Endometrial microvascular endothelial cells (primary cell): ENCODE measurements at regions not wholly inside any gene's neighbourhood (a gene's known extent, or its start where the extent isn't known, plus 50 kb on each side); places are given as distances from the start of the nearest gene placed in this dataset.
"Not testable (repeated sequence)": the region's sequence is repeated elsewhere in the genome, so short reads cannot be mapped to it uniquely, and the experiment has no call there.

Experiments used
- in situ Hi-C: cut with HindIII; loops from 2 replicates; pipeline ENCODE4 v1.10.0; 2017; ENCODE audit warnings: low sequenced_read_pairs, low pct_unique_long_range_greater_than_20kb; ENCODE audit errors: inconsistent ontology term

- in situ Hi-C loops = no loop called here
Measured at GRCh38 chr5:124039410-124039809, 527.4 kb downstream of the CSNK1G3 start.

- in situ Hi-C loops = no loop called here
Measured at GRCh38 chr5:124036786-124037185, 524.8 kb downstream of the CSNK1G3 start.

GRCh38 chr5:124034963-124035362 is 523.0 kb downstream of the CSNK1G3 start:
- in situ Hi-C loops = no loop called here

- in situ Hi-C loops = no loop called here
Measured at GRCh38 chr5:124034083-124034700, 522.2 kb downstream of the CSNK1G3 start.

- in situ Hi-C loops = no loop called here
Measured at GRCh38 chr5:124030043-124030491, 518.1 kb downstream of the CSNK1G3 start.

GRCh38 chr5:124027441-124027840 is 515.5 kb downstream of the CSNK1G3 start:
- in situ Hi-C loops = no loop called here

GRCh38 chr5:124025306-124025845 is 513.4 kb downstream of the CSNK1G3 start:
- in situ Hi-C loops = no loop called here

- in situ Hi-C loops = no loop called here
Measured at GRCh38 chr5:124022966-124023365, 511.0 kb downstream of the CSNK1G3 start.

GRCh38 chr5:124021776-124022175 is 509.8 kb downstream of the CSNK1G3 start:
- in situ Hi-C loops = no loop called here

- in situ Hi-C loops = no loop called here
Measured at GRCh38 chr5:124021066-124021641, 509.2 kb downstream of the CSNK1G3 start.

- in situ Hi-C loops = not testable (repeated sequence)
Measured at GRCh38 chr5:124017321-124017720, 505.3 kb downstream of the CSNK1G3 start.

GRCh38 chr5:124007675-124008398 is 495.9 kb downstream of the CSNK1G3 start:
- in situ Hi-C loops = no loop called here

- in situ Hi-C loops = no loop called here
Measured at GRCh38 chr5:124001036-124001615, 489.1 kb downstream of the CSNK1G3 start.

- in situ Hi-C loops = no loop called here
Measured at GRCh38 chr5:124000538-124000937, 488.6 kb downstream of the CSNK1G3 start.

- in situ Hi-C loops = no loop called here
Measured at GRCh38 chr5:123997462-123998215, 485.7 kb downstream of the CSNK1G3 start.

GRCh38 chr5:123997064-123997461 is 485.1 kb downstream of the CSNK1G3 start:
- in situ Hi-C loops = no loop called here

- in situ Hi-C loops = no loop called here
Measured at GRCh38 chr5:123992641-123993040, 480.7 kb downstream of the CSNK1G3 start.

GRCh38 chr5:123987956-123988355 is 476.0 kb downstream of the CSNK1G3 start:
- in situ Hi-C loops = no loop called here
